ENCODE measurements at regions not wholly inside any gene's neighbourhood (a gene's known extent, or its start where the extent isn't known, plus 50 kb on each side); places are given as distances from the start of the nearest gene placed in this dataset.
A peak's percentile ranks its signal among the peaks of the same experiment; 100 is the strongest.

DNA sequence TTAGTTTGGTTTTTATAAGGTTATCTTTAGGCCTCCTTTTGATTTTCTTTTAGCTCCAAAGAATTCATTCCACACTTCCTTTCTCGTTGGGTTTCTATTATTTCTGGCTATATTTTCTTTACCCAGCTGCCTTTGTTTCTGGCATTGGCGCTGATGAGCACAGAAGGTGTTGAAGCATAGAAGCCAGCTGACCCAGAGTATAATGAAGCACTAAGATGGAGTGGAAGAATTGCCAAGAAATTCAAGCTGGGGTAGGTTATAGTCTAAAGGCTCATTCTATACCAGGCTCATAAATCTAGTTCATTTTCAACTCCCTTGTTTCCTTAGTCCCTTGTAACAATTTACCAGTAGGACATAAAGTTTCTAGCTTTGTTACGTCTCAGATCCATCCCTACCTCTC lies 169.5 kb downstream of the HRH4 start:
- DNase-seq = no peak

DNA sequence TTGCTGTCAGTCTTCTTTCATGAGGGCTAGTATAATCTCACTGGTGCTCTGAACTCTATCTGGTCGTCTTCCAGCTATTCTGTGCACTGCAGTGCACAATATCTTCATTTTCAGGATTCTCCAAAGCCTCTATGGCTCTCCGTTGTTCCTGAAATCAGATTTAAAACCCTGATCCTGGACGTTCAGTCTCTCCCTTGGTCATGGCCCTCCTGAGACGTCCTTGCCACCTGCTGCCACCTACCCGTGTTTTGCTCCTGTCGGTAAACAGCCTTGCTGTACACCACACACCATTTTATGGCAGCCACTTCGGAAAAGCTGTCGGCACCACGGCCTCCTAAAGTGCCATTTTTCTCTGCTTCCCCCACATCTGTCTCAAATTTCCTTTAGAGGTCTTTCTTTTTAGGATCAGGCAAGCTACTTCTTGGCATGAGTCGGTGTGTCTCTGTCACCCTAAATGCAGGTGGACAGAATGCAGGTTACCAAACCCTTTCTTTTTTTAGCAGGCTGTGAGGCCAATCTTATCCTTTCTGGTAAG lies 170.0 kb downstream of the HRH4 start:
- no peak for DNase-seq

DNA sequence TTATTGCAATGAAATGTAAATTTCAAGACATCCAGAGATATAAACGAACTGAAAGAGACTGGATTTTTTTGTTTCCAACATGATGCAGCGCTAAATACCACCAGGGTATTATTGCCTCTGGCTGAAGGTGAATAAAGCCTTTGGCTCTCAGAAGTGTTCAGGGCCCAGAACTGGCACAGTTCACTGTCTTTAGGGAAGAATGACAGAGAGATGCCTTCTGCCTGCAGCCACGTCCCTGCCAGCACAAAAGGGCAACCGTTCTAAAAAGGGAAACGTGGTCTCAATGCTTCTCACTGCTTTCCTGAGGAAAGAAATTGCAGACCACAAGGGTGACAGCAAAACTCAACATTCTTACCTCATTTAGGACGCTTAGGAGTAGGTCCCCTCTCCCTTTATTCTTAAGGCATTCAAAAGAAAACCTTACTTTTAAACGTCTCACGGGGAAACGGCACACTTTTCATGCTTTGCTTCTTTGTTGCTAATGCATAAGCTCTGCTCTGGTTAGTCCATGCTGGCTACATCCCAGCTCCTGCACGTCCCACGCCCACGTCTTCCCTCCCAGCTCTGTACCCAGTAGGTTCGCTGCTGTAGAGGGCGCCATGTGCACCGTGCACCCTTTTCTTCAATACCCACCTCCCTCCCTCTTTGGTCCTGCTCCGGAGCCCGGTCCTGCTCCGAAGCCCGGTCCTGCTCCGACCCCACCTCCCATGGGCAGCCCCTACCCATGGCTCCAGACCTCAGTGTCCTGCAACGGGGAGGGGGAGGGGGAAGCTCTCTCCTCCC lies 171.0 kb downstream of the HRH4 start:
- no peak for DNase-seq

DNA sequence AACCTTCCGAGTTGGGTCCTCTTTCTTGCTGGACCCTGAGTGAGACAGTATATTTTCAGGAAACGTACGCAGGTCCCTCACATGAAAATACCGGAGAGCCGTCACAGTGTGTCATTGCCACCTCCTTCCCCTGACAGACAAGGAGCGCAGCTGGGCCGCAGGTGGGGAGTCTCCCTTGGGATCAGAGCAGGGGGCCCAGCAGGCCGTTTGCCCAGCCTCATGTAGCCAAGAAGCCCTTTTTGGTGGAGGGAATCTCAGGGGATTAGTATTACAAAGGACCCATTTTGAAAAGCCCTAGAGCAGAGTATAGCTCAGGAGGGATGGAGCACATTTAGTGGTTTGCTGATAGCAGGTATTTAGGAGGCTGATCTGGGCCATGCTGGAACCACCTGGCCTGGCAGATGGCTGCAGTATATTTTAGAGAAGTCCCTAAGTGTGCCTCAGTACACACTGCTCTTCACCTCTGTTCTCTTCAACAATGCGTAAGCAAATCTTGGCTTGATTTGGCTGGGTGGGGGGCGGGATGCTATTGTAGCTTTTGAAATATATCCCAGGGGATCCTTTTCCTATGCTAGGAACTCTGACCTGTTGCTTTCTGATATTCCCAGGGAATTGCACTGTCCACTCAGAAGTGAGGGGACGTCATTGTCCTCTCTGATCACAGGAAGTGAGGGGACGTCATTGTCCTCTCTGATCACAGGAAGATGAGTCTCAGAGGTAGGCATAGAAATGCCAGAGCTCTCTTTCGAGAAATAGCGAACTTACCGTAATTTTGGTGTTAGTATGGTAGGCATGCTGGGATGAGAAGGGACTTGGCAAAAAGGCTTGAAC lies 171.9 kb downstream of the HRH4 start:
- no peak for DNase-seq

DNA sequence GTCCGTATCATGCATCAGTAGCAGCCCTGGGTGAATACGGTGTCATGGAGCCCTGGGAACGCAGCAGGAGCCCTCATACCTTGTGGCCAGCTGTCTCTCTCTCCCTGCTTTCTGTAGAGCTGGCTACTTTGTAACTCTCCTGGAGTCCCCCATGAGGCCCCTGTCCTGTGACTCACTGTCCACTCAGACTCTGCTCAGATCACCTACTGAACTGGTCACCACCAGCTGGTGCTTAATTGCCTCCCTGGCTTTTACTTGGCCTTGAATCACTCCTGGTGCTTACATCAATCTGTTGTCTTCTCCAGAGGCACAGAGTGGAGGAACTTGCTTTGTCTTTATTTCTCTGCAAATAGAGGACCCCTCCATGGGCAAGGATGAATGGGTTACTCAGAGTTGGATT lies 172.7 kb downstream of the HRH4 start:
- no peak for DNase-seq

DNA sequence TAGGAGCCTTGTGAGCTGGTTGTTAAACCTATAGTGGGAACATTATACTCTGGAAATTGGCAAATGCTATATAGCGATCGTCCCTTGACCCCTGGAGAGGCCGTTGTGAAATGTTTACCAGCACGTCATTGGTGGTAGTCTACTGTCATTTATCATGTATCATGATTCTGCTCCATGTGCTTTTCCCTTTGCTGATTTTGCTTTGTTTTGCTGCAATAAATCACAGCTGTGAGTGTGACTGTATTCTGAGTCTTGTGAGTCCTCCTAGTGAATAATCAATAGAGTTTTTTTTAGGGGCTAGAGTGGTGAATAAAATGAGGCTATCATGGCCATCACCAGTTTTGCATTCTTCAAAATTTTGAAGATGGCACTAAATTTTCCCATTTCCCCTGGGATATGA lies 189.1 kb downstream of the HRH4 start:
- DNase-seq = no peak

DNA sequence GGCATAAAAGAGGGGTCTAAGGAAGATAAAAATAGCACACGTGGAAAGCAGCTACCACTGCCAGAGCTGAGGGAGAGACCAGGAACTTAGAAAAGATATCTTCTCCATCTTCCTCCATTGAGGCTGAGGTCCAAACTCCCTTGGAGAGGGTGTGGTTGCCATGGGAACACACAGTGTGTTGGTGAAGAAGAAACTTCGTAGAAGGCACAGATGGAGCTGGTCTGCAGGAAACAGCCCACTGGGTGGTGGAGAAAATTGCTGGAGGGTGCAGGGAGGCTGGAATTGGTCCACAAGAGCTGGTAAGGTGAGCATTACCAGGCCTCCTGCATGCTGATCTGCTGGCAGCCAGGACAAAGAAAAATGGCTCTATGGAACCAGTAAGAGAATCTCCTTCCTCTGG lies 191.0 kb downstream of the HRH4 start:
- no peak for DNase-seq

DNA sequence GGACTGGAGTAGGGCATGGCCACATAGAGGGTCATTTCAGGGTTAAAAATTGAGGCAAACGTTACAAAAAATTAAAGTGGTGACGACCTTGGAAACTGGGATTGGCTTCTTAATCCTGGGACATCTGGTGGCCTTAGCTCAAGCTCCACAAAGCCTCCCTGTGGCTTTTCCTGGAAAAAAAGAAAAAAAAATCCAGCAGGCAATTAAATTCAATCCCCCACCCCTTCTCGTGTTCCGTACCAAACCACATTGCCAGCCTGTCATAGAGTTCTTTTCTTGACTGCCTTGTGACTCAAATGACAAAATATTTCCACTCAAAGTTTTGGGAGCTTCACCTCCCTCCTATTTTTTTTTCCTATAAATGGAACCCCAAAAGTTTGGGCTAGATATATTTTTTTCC lies 195.6 kb downstream of the HRH4 start:
- no peak for DNase-seq

DNA sequence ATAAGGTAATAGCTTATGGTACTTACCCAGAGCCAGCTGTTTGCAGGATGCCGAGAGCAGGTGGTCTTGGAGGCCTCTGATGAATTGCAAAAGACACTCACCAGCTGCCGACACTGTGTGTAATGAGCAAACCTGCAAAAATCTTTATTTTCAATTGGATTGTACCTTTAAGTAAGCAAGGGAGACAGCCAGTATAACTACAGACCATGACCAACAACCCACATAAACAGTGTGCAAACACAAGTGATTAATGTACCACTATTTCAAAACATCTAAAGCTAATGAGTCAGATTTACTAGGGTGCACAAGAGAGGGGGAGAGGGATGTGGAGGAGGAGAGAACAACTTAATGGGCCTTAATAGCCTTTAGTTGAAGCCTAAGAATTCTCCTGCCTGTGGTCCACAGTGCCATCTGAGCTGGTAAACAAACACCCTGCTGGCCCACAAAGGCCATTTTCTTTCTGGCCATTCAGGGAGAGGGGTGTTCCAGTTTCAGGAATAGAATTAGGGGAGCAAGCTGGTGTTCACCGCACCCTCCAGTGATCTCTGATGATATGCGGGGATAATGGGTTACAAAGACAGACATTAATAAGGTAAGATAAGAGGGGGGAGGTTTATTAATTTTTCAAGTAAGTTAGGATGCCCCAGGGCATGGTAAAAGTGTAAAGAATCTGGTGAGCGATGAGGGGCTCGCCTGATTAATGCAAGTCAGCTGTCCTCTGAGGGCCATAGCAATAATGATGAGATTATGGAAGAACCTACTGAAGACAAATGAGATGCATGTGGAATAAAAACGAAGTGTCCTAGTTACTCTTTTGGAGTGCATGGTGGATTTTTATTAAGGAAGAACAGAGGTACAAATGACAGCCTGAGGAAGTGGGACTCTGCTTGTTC lies 196.4 kb downstream of the HRH4 start:
- DNase-seq = no peak

DNA sequence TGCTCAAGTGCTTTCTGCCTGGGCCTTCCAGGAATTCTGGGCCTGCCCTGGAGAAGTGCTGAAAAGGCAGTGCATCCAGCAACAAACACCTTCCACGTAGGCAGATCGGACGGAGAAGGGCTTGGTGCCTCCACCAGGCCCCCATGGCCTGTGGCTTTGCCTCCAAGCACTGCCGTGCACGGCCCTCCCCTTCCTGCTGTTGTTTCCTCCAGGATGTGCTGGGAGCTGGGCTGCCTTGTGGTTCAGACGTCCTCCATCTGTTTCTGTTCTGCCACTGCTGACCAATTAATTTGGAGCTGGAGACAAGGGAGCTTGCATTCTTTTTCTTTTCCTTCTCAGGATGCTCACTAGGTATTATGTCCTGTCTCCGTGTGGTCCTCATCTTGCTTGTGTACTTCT lies 197.0 kb downstream of the HRH4 start:
- no peak for DNase-seq

DNA sequence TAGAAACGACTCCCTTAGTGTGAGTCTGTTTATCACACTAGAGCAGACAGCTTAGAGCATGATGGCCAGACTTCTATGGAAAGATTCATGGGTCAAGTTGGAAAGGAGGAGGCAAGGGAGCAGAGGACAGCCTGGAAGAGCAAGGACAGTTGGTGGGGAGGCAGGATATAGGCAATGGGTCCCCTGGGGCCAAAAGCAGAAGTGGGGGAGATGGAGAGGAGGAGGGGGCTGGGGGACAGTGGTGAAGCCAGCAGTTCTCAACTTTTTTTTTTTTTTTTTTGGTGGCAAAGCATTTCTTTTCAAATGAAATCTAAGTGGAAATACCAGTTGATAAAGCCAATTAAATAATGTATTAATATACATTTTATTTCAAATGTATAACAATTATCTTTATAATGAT lies 197.9 kb downstream of the HRH4 start:
- no peak for DNase-seq

DNA sequence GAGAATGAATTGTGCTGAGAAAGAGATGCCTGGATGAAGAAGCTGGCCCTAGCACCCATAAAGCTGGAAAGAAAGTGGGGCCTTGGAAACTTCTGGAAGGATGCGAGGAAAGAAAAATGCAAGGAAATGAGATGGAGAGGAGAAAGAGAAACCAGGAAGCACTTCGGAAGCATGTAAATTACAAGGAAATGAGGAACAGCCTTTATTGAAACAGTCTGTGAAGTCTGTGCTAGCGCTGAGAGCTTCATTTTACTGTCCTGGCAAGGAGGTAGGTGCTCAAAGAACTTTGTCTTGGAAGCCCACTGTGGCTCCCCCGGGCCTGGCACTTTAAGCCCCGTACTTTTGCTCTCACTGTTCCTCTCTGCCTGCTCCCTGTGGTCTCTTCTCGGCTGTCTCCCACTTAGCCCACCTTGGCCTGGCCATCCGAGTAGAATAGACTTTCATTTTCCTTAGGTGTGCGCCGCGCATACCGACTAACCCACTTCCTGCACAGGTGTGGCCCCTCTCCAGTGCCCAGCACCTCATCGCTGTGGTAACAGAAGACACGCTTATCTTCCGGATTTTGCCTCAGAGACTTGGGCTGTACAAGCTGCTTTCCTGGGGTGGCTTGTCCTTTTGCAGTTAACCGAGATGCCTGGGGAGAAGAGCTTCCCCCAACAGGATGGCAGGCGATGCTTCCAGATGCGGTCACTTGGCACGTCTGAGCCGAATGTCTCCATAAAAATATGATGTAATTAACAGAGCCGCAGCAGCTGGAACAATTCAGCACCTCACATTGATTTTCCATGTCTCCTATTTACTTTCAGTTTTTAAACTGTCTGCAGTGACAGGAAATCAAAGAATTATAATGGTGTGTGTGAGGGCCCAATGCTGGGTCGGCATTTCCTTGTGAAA lies 199.6 kb downstream of the HRH4 start:
- peak; percentile 32 for DNase-seq

DNA sequence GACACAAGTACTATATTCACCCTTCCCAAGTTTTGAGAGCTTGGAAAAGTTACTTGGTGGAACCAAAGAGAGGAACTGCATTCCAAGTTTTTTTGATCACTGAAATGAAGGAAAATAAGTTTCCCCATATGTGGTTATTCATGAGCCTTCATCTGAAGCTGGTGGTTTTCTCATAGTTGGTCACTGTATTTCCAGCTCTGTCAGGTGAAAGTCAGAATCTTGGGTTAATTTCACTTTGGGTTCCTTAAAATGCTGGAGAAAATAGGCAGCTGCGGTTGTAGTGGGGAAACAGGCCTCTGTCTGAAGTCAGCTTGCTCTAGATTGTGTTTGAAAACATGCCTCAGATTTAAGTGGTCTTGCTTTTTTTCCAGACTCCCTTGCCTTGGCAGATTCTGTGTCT lies 200.5 kb downstream of the HRH4 start:
- DNase-seq = no peak

DNA sequence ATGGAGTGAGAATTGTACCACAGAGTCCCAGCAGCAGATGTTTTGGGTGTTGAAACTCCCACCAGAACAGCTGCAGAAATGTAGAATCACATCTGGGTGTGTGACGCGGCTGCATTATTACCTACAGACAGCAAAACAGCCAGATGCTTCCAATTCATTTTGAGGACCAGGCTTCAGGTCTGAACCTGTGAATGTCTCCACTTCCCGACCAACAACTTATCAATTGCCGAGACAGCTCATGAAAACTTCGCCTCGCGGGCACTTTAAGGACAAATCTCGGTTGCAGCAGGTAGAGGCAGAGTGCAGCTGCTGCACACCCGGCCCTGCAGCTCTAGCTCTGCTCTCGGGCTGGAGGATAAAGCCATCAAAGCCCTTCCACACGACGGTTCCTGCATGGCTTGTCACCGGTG lies 202.0 kb downstream of the HRH4 start:
- DNase-seq = no peak

DNA sequence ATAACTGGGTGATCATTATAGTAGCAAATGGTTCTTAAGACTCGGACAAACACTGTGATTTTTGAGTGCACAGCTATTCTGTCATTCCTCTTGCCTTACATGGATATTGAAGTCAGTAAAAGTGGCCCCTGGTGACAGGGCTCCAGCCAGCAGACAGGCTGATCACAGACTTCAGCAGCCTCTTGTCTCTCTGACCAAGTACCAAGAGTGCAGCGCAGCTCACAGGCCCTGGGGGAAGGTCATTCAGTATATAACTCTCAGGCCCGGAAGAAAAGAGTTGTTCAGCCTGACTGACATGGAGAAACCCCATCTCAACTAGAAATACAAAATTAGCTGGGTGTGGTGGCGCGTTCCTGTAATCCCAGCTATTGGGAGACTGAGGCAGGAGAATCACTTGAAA lies 202.6 kb downstream of the HRH4 start:
- no peak for DNase-seq

DNA sequence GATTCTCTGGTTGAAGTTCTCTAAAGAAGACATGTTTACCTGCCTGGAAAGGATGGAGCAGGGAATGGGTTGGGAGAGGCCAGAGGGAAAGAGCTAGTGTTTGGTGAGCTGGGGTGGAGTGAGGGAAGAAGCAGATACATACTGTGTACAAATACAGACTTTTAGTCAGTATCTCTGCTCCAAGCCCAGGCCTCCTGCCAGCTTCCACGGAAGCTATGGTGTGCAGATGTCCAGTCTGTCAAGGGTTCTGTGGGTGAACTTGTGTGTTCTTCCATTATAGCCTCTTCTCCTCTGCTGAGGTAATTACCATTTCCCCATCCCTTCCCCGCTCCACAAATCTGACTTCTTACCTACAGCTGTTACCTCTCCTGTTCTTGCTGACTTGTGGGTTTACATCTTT lies 208.6 kb downstream of the HRH4 start:
- DNase-seq = no peak

DNA sequence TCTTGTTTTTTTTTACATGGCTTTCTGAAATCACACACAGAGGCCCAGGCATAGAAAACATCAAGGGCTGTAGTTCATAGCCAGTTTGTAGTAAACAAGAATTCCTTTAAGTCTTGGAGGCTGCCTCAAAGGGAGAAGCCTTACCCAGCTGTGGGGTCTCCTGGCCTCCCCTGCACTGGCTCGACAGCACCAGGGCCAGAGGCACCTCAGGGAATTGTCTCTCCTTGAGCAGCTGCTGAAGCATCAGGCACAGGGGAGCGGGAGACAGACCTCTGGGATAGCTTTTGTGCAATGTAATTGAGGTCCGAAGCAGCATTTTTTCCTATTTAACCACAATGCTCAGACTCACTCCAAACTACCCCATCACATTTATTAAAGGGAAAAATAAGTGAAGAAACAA lies 209.1 kb downstream of the HRH4 start:
- DNase-seq = no peak

DNA sequence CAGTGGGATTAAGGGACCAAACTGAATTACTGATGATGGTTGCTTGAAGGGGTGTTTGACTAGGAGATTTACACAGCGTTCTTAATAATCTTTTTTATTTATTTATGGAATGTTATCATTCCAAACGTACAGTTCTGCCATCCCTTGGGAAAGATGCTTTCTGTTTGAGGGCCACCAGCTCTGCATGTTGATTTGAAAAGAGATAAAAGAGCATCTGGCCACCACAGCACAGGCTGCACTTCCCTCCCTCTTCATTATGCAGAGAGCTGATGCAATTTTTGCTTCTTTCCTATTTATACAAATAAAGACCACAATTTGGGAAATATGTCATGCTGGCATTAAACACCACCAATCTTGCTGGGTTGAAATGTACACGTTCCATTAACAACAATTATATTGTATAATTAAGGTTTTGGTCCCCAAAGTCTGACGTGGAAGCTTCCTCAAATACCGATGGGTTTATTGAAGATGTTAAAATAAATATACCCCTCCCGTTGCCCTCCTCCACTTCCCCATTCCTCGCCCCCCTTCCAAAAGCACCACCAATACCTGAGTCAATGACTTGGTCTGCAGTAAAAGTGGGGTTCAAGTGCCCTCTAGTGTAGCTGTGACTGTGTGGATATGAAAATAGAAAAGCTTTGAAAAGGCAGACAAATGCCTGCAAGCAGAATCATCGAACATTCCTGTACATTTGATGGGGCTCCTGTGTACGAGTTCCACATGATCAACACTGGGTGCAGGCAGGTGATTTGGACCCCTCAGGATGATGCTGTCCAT lies 211.9 kb downstream of the HRH4 start:
- DNase-seq = no peak

DNA sequence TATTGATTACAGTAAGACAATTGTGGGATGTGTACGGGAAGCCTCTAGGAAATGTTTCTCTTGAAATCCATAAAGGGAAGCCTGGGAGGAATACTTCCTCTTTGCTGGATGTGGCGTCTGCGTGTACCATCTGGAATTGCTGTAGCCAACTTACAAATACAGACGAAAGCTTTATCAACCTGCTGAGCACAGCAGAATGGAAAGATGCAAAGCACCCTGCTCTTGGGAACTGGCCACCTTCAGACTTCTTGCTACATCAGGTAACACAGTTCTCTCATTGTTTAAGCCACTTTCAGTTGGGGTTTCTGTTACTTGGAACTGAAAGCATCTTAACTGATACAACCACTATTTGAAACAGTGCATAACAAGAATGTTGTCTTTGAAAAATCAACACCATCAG lies 213.8 kb downstream of the HRH4 start:
- DNase-seq = peak; percentile 19

DNA sequence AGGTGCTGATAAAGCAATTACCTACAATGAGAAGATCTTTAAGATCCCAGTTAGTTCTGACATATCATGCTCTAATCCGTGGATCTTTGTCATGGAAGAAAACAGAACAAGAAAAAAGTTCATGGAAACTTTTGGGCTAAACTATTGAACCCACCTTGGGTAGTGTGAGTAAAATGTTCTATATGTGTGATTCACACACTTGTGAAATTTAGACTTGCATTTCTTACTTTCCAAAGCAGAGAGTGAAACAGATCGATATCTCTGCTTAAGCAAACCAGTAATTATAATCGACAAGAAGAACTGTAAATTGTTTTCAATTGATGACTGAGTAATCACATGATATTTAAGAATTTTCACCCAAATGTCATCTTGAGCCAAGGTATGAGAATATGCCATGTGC lies 214.2 kb downstream of the HRH4 start:
- no peak for DNase-seq

DNA sequence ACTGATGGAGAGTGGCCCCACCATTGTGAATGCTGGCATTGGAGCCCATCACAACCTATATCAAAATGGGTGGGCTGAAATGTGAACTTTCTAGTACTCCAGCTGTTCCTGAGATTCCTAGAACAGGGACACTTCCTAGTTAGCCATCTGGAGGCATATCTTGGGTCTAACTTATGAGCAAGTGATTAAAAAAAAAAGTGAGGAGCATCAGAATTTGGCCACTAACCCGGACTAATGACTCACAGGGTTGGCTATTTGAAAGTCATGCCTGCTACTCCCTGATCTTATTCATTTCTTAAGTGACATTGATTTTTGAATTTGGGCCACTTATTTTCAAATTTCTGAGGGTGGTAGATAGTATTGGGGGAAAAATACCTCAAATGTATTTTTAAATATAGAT lies 216.6 kb downstream of the HRH4 start:
- no peak for DNase-seq
